ENCODE measurements at regions not wholly inside any gene's neighbourhood (a gene's known extent, or its start where the extent isn't known, plus 50 kb on each side); places are given as distances from the start of the nearest gene placed in this dataset.
"Not testable (repeated sequence)": the region's sequence is repeated elsewhere in the genome, so short reads cannot be mapped to it uniquely, and the experiment has no call there.

DNA sequence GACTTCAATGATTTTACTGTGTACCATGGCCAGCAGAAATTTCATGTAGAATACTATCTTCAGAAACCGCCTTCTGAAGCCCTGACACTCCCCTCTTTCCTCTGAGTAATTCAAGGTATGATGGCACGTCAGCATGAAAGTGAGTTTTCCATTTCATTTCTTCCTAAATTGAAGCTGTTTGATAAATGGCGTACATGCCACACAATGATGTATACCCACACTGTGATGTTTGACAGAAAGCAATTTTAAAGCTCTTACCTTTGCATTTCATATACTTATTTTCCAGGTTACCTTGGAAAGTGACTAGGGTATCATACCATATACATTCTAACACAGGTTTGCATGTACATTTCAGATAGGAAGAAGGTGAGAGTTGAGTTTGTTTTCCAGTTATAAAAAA, 147.9 kb upstream of the LRRC3B start:
- POLR2A ChIA-PET = interaction anchor here (0.6 kb wide), 1 partner anchor 66 kb away, joined by 3 read pairs; no protein-coding TSS in a partner anchor
- H3K4me3 Mint-ChIP-seq = no peak overlapping the region
- intact Hi-C loops (cut with micrococcal nuclease) = no loop called here
- DNase-seq (no peak), ATAC-seq (no peak)
- no peaks in the 10 kb centered on the region for H3K36me3 Mint-ChIP-seq (ENCODE audit: low read depth)
- TF ChIP-seq, protein P1, sequence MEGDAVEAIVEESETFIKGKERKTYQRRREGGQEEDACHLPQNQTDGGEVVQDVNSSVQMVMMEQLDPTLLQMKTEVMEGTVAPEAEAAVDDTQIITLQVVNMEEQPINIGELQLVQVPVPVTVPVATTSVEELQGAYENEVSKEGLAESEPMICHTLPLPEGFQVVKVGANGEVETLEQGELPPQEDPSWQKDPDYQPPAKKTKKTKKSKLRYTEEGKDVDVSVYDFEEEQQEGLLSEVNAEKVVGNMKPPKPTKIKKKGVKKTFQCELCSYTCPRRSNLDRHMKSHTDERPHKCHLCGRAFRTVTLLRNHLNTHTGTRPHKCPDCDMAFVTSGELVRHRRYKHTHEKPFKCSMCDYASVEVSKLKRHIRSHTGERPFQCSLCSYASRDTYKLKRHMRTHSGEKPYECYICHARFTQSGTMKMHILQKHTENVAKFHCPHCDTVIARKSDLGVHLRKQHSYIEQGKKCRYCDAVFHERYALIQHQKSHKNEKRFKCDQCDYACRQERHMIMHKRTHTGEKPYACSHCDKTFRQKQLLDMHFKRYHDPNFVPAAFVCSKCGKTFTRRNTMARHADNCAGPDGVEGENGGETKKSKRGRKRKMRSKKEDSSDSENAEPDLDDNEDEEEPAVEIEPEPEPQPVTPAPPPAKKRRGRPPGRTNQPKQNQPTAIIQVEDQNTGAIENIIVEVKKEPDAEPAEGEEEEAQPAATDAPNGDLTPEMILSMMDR (IDR thresholded peaks at IDR 0.05) = no peak
- H3K9me3 Mint-ChIP-seq = peaks cover 11% of the 10 kb centered on the region
- CTCF ChIA-PET = interaction anchor here (0.8 kb wide), 1 partner anchor 10 kb away, joined by 3 read pairs; no protein-coding TSS in a partner anchor
- no peaks in the 10 kb centered on the region for H3K4me1 Mint-ChIP-seq (ENCODE audit: low read depth)
- H3K27me3 Mint-ChIP-seq = no peaks in the 10 kb centered on the region
- H3K27ac Mint-ChIP-seq = no peak overlapping the region

DNA sequence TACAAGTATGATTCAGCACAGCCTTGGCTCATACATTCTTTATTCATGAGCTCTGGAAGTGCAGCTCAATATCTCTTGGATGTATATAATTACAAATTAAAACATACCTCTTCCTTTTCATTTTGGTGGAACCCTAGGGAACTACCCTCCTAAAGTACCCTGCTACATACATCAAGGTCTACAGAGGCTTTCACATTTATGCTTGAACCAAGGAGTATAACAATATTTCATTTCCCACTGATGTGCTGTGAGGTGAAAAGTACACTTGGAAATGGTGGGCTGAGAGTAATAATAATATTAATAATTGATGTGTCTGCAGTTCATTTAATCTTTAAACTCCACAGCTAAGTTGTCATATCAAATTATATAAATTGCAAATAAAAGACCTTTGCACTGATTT, 142.2 kb upstream of the LRRC3B start:
- Mint-ChIP-seq H3K36me3 (ENCODE audit: low read depth) (no peaks in the 10 kb centered on the region), H3K27me3 (no peaks in the 10 kb centered on the region), H3K9me3 (peaks cover 4% of the 10 kb centered on the region), H3K27ac (no peak overlapping the region), H3K4me3 (no peak overlapping the region), H3K4me1 (ENCODE audit: low read depth) (no peaks in the 10 kb centered on the region)
- ChIA-PET POLR2A (no interaction called here), CTCF (no interaction called here)
- intact Hi-C loops (cut with micrococcal nuclease) = no loop called here
- ATAC-seq = no peak
- TF ChIP-seq, protein P1 (IDR thresholded peaks at IDR 0.05) = no peak
- no peak for DNase-seq

DNA sequence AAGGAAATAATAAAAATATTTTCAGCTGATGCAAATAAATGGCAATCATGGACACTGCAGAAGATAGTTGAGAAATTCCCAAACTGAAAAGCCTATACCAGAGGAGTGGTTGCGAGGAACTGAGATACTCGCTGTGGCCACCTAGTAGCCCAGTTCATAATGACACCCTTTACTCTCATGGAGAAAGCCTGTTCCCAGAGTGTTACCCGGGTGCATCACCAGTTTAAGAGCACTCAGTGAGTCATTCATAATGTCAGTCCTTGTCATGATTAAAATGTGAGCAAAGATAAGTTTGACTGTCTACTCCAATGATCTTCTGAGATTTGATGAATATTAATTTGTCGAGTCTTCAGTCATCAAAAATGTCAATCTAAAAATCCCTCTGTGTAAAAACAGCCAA, 138.4 kb upstream of the LRRC3B start:
- no peak overlapping the region for H3K4me3 Mint-ChIP-seq
- H3K9me3 Mint-ChIP-seq = peaks cover 9% of the 10 kb centered on the region
- H3K36me3 Mint-ChIP-seq (ENCODE audit: low read depth) = no peaks in the 10 kb centered on the region
- TF ChIP-seq, protein P1 (IDR thresholded peaks at IDR 0.05) = no peak
- CTCF ChIA-PET = interaction anchor here (1.1 kb wide), 1 partner anchor 9 kb away, joined by 3 read pairs; no protein-coding TSS in a partner anchor
- DNase-seq = no peak
- H3K27me3 Mint-ChIP-seq = no peaks in the 10 kb centered on the region
- intact Hi-C loops (cut with micrococcal nuclease) = no loop called here
- no peak overlapping the region for H3K27ac Mint-ChIP-seq
- POLR2A ChIA-PET = no interaction called here
- H3K4me1 Mint-ChIP-seq (ENCODE audit: low read depth) = no peaks in the 10 kb centered on the region
- ATAC-seq = no peak

DNA sequence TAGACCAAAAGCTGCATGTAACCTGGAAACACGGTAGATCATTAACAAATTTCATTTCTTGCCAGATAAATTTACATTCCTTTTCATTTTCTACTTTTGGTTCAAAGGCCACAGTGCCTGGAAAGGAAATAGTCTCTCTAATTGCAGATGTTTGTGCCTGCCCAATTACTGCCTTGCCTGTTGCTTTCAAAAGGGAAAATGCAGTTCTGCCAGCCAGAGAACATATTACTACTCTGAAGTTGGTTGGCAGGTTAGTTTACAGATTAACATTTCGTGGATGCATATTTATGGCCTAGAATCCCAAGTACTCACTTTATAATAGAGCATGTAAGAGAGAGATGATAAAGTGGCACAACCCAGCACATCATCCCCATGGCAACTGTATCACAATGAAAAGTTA, 124.3 kb upstream of the LRRC3B start:
- no peak overlapping the region for H3K4me3 Mint-ChIP-seq
- CTCF ChIA-PET = no interaction called here
- DNase-seq (no peak), ATAC-seq (no peak)
- TF ChIP-seq, protein P1 (IDR thresholded peaks at IDR 0.05) = no peak
- peaks cover 2% of the 10 kb centered on the region for H3K9me3 Mint-ChIP-seq
- POLR2A ChIA-PET = no interaction called here
- H3K36me3 Mint-ChIP-seq (ENCODE audit: low read depth) = no peaks in the 10 kb centered on the region
- intact Hi-C loops (cut with micrococcal nuclease) = no loop called here
- H3K4me1 Mint-ChIP-seq (ENCODE audit: low read depth) = no peaks in the 10 kb centered on the region
- no peaks in the 10 kb centered on the region for H3K27me3 Mint-ChIP-seq
- H3K27ac Mint-ChIP-seq = no peak overlapping the region

DNA sequence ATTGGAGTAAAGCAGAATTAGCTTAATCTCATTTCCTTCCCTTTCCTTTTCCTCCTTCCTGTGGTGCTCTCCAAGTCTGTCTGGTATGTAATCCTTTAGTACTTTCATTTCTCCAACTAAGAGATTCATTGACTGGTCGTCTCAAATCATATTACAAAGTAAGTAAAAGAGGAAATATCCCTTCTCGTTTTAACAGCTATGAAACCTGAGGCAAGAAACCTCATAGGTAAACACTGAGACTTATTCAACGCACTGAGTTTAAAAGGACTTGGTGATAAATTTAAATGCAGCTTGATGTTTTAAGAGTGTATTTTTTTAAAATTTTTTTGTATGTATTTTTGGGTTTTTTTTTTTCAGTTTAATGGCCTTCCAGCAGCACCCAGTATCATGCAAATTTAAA, 117.2 kb upstream of the LRRC3B start:
- intact Hi-C loops (cut with micrococcal nuclease) = no loop called here
- H3K4me1 Mint-ChIP-seq (ENCODE audit: low read depth) = no peaks in the 10 kb centered on the region
- POLR2A ChIA-PET = no interaction called here
- H3K27me3 Mint-ChIP-seq = no peaks in the 10 kb centered on the region
- DNase-seq (no peak), ATAC-seq (no peak)
- CTCF ChIA-PET = no interaction called here
- peaks cover 2% of the 10 kb centered on the region for H3K9me3 Mint-ChIP-seq
- no peak overlapping the region for H3K27ac Mint-ChIP-seq
- TF ChIP-seq, protein P1 (IDR thresholded peaks at IDR 0.05) = no peak
- no peak overlapping the region for H3K4me3 Mint-ChIP-seq
- H3K36me3 Mint-ChIP-seq (ENCODE audit: low read depth) = no peaks in the 10 kb centered on the region

DNA sequence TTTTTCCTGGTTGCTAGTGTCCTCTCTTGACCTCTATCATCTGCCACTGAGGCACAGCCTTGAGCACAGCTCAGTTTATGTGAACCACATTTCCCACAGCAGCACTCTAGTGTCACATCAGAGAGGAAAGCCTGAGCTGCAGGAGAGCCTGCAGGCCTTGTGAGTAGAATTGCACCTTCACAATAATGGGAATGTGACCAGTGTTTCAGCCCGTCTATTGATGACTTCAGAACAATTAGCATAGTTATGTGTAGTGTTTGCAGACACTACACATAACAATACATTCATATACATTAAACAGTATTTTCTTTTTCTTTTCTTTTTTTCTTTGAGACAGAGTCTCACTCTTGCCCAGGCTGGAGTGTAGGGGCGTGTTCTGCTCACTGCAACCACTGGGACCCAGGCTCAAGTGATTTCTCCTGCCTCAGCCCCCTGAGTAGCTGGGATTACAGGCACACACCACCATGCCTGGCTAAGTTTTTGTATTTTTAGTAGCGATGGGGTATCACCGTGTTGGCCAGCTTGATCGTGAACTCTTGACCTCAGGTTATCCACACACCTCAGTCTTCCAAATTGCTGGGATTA, 108.0 kb upstream of the LRRC3B start:
- ATAC-seq; CTCF ChIA-PET; intact Hi-C loops (cut with micrococcal nuclease); DNase-seq; H3K36me3 Mint-ChIP-seq (ENCODE audit: low read depth); H3K4me1 Mint-ChIP-seq (ENCODE audit: low read depth); H3K27me3 Mint-ChIP-seq; POLR2A ChIA-PET; H3K4me3 Mint-ChIP-seq; H3K9me3 Mint-ChIP-seq; H3K27ac Mint-ChIP-seq: not testable (repeated sequence)

All from activated CD8-positive, alpha-beta T cell treated with anti-CD3 and anti-CD28 coated beads for 36 hours (primary cell).